ENCODE measurements at regions not wholly inside any gene's neighbourhood (a gene's known extent, or its start where the extent isn't known, plus 50 kb on each side); places are given as distances from the start of the nearest gene placed in this dataset.

- TF ChIP-seq CTCF (conservative IDR thresholded peaks at IDR 0.05) (no peak), EZH2 (IDR thresholded peaks at IDR 0.05; ENCODE audit: low read depth) (no peak)
These were observed 305.8 kb downstream of the AACS start for GRCh38 chr12:125371033-125371432.
